GM18520 (cell line): ENCODE measurements at regions not wholly inside any gene's neighbourhood (a gene's known extent, or its start where the extent isn't known, plus 50 kb on each side); places are given as distances from the start of the nearest gene placed in this dataset.

ENCODE experiments used
- ATAC-seq: cut with Tn5 transposase; IDR thresholded peaks from one replicate; pipeline ENCODE4 v1.9.1; 2021; ENCODE audit not compliant: unreplicated experiment

DNA sequence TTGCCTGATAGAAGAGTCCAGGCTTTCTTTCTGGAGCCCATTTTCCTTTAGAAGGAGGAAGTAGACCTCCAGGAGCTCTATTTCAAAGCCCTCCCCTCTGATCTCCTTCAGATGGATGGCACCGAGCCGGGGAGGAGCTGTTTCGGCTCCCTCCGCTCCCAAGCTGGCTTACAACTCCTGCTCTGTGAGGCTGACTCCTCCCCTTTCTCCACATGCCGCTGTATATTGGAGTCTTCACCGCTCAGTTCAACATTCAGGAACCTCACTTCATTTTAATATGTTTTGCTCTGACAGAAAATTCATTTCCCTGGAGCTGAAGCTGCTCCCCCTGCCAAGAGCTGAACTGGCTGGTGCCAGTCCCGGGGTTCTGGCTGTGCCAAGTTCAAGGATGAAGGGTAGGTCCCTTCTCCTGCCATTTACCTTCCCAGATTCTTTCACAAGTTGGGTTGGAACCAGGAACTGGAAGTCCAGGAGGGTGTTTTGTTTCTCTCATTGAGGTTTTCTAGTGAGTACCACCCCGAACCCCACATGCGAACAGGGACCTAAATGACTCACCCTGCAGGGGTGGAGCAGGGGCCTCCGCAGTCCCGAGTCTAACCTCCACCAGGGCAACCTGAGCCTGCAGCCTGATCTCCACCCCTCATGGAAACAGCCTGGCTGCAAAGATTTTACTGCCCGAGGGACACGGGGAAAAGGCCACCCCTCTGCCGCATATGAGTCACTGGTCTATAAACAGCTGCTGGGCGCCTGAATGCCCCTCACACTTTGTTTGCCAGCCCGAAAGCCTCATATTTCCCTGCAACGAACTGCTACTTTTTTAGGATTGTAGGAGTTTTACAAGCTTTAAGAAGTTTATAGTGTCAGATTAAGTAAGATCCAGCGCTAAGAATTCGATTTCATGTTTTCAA is 68.6 kb upstream of the FOXA2 start:
- ATAC-seq: no peak

DNA sequence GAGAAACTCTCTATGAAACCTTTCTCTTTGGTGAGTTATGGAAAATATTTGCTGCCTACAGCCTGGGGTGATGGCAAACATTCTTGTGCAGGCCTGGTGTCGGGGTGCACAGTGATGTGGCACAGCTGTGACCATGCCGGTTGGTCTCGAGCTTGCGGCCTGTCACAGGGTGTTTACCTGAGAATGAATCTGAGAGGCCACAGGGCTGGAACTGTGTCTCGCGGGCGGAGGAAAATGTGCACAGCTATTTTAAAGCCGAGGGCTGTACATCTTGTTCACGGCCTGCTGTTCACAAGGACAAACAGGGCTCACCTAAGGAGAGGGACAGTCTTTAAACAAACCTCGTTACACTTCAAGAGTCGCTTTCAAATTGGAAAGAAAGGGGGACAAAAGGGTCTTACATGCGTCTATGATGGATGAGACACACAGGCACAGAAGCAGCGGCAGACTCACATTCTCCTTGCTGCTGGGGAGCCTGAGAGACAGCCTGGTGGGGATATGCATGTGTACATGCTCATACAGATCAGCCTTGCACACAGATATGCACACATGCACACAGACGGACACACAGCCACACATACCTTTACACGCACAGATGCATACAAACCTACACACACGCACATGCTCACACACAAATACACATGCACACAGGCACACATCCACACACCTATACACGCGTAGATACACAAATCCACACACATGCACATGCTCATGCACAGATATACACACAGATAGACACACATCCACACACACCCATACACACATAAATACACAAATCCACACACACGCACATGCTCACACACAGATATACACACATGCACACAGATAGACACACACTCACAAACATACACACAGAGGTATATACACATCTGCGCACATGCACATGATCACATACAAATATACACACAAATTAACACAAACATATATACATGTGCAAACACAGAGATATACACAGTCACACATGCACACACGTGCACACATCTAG is 69.6 kb upstream of the FOXA2 start:
- no peak for ATAC-seq

DNA sequence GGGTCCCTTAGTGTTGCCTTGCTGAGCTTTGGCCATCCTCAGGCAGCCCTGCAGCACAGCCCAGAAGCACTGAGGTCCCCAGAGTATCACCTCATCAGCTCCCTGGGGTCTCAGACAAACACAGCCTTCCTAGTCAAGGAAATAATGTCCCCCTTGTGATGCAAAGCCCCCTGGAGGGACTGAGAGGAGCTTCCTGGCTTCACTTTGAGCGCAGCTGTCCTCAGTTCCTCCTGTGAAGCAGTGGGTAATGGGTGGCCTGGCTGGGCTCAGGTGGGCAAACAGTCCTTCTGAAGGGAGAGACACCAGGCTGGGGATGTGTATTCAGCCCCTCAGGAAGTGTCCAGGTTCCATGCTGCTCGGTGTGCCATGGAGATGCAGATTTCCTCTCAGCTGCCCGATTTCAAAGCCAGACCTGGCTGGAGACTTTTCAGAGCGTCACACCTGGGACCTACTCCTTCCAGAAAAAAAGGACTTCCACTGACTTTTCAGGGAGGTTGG is 79.2 kb upstream of the FOXA2 start:
- ATAC-seq: no peak

DNA sequence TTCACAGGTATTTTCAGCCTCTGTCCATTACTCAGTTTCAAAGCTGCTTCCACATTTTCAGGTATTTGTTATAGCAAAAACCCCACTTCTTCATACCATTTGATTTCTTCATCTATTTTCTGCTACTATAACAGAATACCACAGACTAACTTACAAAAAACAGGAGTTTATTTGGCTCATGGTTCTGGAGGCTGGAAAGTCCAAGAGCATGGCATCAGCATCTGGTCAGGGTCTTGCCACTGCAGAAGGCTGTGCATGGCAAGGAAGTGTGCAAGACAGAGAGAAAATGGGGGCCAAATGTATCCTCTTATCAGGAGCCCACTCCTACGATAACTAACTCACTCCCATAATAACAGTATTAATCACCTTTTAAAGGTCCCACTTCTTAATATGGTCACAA is 82.8 kb upstream of the FOXA2 start:
- ATAC-seq: no peak

DNA sequence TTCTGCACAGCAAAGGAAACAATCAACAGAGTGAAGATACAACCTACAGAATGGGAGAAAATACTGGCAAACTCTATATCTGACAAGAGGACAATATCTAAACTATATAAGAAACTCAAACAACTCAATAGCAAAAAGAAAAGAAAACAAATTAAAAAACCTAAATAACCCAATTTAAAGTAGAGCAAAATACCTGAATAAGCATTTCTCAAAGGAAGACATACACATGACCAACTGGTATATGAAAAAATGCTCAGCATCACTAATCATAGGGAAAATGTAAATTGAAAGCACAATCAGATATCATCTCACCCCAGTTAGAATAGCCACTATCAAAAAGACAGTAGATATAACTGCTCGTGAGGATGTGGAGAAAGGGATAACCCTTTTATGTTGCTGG is 87.8 kb upstream of the FOXA2 start:
- no peak for ATAC-seq

DNA sequence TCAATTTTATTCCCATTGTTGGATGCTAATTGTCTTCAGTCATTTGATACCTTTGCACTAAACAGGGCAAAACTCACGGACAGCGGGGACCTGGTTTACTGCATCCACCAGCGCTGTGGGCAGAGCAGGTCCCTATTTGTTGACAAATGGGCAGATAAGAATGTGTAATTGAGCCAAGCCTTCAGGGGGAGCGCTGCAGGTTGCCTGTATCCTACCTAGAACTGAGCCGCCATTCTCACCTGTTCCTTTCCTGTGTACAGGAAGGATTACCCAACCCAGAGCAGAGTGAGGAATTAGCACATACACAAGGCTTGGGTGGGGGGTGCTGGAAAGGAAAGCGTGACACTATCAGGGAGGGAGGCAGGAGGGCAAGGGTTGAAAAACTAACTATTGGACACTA is 89.1 kb upstream of the FOXA2 start:
- no peak for ATAC-seq

DNA sequence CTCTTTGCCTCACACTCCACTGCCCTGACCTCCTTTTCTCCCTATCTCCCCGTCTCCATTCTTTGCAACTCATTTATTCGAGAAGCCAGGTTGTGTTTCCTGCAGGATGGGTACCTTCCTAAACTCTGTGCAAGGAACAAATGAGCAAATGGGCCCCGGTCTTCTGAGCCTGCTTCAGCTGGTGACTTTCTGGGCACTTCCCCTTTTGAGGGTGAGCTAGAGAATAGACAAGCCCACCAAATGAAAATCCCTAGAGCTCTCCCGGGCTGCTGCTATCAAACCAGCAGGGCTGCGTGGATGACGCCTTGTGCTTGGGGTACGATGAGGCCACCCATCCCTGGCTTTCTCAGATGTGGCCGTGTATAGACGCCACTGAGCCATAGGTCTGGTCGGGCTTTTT is 91.0 kb upstream of the FOXA2 start:
- ATAC-seq: no peak

DNA sequence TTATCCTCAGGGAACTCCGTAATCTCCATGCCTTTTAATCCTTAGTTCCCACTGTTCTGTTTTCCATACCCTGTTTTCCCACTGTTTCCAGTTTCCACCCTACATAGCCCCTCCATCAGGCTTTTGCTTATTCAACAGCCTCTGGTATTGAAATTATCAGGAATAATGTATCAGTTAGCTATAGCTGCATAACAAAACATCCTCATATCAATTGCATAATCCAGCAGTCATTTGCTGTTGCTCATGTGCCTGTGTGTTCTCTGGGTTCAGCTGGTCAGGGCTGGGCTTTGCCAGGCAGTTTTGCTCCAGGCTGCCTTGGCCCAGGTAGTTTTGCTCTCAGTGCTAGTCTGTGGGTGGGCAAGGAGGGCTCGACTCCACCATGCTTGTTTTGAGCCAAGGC is 94.3 kb upstream of the FOXA2 start:
- ATAC-seq: no peak

DNA sequence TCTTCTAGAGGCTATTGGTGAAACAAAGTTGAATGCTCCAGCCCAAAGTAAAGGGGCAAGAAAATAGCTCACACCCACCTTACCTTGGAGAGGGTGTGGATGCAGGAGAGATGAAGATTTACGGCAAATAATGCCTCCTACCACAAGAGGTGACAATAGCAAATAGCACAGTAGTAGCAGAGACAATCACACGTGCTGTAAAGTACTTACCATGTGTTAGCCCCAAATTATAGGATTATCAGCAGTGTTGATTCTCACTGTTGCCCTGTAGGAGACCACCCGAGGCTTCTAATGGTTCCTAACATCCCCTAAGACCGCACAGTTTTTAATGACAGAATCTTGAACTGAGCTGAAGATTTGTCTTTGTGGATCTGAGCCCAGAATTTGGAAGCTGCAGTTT is 94.8 kb upstream of the FOXA2 start:
- no peak for ATAC-seq

DNA sequence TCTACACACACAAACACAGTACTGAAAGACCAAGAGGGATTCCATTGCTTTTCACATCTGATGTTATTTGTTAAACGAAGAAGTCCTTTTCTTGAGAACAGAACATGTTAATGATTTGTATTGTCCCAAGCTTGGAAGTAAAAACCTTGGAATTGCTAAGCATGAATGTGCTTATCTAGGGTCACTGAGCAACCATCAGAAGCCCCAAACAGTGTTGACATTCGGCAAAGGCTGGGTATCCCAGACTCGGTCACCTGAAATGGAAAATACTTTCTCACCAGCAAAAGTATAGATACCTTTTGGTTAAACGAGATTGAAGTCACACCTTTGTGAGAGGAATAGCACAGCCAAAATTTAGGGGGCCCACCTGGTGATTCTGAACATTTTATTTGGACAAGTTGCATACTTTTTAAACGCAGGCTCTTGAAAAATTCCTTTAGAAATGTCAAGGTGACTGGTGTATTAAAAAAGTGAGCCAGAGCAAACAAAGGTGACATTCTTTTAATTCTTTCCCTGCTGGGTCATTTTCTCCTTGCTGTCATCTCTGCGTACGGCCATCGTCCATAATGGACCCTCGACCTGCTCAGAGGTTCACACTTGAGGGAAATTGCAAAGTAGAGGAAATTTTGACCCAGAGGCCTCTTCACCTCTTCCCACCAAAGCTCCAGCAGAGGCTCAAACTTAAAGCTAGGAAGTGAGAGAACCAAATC is 95.8 kb upstream of the FOXA2 start:
- ATAC-seq: no peak

DNA sequence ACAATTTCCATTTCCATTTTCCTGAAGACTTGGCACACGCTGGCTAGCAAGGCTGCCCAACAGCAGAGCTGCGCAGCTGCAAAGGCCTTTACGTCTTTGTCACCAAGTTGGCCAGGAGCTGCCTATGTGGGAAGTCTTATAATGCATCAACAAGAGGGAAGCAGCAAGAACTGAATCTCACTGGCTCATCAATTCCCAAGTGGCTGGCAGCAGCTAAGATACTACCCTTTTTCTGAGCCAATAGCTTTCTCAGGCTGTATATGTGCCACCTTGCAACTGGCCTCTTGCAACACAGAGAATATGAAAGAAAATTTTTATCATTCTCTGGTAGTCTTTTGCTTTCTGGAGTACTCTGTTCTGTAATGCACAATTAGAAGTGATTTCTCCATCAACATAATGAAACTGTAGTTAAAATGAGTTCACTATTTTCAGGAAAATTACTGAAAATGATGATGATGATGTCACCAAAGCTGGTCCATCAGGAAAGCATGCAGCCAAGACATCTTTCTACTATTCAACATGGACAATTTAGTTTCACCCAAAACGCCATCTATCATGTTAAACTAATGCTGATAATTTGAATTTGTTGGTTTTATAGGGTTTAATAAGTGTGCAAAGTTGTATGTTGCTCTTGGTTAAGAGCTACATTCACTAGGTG is 97.3 kb upstream of the FOXA2 start:
- no peak for ATAC-seq

DNA sequence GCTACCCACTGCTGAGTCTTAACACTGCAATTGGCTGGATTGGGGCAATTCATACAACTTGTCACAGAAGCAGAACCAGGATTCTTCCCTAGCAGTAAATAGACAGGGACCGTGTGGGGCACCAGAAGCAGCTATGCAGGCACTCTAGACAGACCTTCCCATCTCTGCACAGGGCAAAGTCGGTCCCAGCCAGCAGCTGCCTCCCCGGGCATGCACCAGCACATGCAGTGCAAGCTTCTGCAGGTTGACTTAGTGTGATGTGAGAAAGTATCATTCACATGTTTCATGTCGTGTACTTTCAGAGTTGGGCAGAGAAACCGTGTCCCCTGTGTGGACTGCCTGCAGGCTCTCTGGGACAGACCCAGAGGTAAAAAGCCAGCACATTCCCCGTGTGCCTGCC is 98.0 kb upstream of the FOXA2 start:
- no peak for ATAC-seq

DNA sequence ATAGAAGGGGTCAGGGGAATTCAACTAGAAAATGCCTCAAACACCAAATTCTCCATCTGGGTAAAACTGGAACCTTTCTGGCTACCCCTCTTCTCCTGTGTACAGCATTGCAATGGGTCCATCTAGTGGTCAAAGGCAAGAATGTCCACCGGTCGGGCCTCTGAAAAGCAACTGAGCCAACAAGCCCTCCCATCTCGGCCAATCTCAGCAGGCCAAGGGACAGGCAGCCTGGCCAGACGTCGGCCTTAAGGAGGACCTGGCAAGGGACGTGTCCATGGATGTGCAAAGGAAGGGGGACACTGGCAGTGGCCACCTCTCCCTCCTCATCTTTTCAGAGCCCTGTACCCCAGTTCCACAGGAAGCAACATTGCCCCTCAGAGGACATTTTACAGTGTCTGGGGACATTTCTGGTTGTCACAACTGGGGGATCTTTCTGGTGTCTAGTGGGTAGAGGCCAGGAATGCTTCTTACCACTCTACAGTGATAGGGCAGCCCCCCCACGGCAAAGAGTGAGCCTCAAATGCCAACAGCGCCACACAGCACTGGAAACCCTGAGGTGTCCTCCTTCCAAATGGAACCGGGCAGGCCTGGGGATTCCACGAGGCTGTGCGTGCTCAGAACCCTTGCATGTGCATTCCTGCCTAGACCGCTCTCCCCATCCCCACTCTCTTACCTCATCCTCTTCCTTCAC is 99.8 kb upstream of the FOXA2 start:
- ATAC-seq: no peak

DNA sequence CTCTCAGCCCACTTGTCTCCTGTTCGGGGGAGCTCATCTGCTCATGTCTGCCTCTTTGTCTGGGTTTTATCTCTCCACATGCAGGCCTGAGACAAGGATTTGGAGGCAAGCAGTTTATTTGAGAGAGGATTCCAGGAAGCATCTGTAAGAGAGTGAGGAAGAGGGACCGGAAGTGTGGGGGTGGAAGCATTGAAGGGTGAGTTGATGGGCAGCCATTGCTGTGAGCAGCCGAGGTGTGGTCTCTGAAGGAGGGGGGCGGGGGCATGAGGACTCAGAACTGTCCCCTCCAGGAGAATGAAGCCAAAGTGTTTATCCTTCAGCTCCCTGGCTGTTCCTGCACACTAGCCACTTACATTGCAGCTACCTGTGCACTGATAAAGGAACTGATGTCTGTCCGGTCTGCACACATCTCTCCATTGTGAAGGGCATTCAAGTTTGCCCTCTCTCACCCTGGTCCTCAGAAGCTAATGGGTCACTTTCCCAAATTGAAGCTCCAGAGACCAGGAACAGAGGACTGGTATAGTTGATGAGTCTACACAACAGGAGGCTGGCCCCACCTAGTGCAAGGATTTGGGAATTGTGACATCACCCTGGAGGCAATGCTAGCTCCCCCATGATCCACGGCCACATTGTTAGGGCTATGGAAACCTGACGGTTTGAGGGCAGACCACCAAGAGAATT is 100.5 kb upstream of the FOXA2 start:
- ATAC-seq: no peak

DNA sequence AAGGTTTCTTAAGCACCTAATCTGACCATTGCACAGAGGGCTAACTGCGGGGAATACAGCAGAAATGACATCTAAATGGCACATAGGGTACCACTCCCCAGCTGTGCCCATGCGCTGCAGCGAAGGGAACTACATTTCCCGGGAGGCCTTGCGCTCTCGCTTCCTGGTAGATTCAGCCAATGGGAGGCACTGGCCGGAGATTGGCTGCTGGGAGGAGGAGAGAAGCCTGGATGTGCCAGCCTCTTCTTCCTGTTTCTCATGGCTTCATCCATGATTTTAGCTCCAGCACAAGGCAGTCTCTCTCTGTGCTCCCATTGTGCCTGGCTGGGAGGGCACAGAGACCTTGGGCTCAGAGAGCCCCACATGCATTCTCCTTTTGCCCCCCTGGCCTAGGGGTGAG is 101.7 kb upstream of the FOXA2 start:
- no peak for ATAC-seq

DNA sequence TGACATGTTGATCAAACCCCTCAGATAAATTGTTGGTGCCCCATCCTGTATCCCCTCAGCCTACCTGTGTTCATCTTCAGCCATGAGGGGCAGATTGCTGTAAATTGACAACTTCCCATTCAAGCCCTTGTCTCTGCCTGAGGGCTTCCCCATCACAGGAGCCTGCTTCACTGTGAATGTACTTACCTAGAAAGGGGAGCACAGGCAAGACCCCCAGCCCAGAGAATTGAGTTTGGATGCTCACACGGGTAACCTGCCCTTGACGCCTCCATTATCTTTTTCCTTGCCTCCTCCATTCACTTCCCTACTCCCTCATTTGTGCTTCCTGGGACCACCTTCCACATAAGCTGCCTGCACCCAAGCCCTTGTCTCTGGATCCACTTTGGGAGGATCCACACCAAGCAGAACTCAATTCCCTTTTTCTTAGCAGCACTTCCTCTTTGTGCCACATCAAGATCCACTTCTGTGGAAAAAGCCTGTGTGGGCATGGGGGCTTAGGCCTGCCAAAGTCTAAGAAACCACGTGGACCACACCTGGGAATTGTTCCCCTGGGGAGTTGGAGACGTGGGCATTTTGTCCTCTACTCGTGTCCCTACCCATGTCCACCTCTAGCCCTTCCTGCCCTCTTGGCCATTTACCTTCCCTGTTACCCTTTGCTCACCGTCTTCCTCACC is 103.4 kb upstream of the FOXA2 start:
- ATAC-seq: no peak

DNA sequence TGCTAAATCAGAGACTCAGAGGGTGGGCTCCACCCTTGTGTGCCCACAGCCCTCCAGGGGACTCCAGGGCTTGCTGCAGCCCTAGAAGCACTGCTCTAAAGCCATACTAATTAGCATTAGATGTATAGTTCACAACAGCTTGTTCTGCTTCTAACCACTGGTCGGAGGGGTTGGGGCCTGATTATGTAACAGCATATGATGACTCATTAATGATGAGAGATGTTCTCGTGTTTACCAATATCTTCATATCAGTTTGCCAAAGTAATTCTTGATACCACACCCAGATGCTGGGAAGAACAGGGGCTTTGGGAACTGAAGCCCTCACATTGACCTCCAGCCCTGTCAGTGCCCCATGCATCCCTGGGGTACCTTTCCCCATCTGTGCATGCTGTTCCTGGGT is 104.1 kb upstream of the FOXA2 start:
- ATAC-seq: no peak

DNA sequence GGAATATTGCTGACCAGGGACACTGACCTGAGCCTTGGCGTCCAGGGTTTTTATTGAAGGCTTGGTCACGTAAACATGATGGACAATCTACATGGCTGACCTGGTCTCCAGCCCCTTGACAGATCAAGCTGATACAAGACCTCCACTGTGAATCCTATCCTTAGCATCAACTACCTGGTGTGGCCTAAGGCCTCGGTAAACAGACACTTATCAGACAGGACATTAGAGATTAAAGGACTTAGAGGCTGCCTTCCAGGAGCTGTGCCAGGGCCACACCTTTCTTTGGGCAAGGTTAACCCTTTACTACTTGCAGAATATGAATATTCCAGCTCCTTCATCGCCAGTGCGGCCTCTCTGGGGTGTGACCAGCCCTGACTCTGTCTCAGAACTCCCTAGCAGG is 104.9 kb upstream of the FOXA2 start:
- ATAC-seq: no peak

DNA sequence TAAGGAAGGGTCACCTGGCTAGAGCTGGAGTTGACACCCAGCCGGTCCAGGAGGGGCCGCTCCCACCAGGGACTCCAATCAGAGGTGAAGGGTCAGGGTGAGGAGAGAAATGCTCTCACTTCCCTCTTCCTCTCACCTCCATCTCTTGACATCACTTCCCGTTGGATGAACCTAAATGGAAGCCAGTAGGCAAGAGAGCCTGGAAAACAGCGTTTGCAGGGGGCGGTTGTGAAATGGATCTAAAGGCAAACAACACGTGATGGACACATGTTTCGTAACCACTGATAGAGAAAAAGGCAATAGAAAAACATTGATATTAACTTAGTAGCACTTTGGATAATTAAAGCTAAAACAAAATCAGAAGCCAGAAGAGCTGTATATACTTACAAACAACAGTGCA is 105.6 kb upstream of the FOXA2 start:
- no peak for ATAC-seq
